Breast epithelium (tissue), 4 donors: ENCODE measurements at regions not wholly inside any gene's neighbourhood (a gene's known extent, or its start where the extent isn't known, plus 50 kb on each side); places are given as distances from the start of the nearest gene placed in this dataset.

Source experiments
- DNase-seq, 2 donors: peaks; one replicate each; pipeline ENCODE4 v3.0.0-alpha.2; 2019; ENCODE audit warnings: low spot score in 2 of 2
- H3K27ac ChIP-seq, 2 donors: fragments of 200-600 bp; sonication (generic) in 1 of 2; one replicate each; pipeline ENCODE4 v1.5.1; 2016 to 2019; ENCODE audit warnings: mild to moderate bottlenecking in 1 of 2
- H3K27me3 ChIP-seq, 2 donors: fragments of 200-600 bp; sonication (generic) in 1 of 2; one replicate each; pipeline versions ENCODE4 v1.5.1 to v1.6.0; 2017 to 2019; ENCODE audit warnings: control low read depth in 1 of 2, mild to moderate bottlenecking in 1 of 2
- H3K36me3 ChIP-seq: fragments of 200-600 bp; one replicate; pipeline ENCODE4 v1.5.1; 2019
- H3K4me1 ChIP-seq, 2 donors: fragments of 200-600 bp; sonication (generic); one replicate each; pipeline ENCODE4 v1.5.1; 2016 to 2019; ENCODE audit warnings: control low read depth in 1 of 2
- H3K4me3 ChIP-seq, 3 donors: fragments of 200-600 bp; sonication (generic); 1 replicate in 2 of 3; 2 replicates in 1 of 3; pipeline ENCODE4 v1.5.1; 2016 to 2019; ENCODE audit warnings: mild to moderate bottlenecking in 3 of 3, moderate library complexity in 2 of 3
- H3K9me3 ChIP-seq, 2 donors: fragments of 200-600 bp; sonication (generic) in 1 of 2; one replicate each; pipeline ENCODE4 v1.5.1; 2016 to 2019; ENCODE audit warnings: control low read depth in 1 of 2
- POLR2A ChIP-seq: fragments of 450-650 bp; IDR thresholded peaks from one replicate; pipeline ENCODE4 v1.6.1; 2016; ENCODE audit warnings: antibody characterized with exemption, mild to moderate bottlenecking, moderate library complexity
- POLR2AphosphoS5 ChIP-seq, 3 donors: sonication (generic); formaldehyde crosslinking; IDR thresholded peaks; one replicate each; pipeline ENCODE4 v1.6.1; 2017; ENCODE audit warnings: antibody characterized with exemption in 3 of 3
- intact Hi-C: fragments of 100-400 bp; cut with DNase I; formaldehyde crosslinking; loops from one replicate; pipeline ENCODE4 v1.15.1; 2023; ENCODE audit warnings: low total_unique reads
- TF ChIP-seq, protein P1 (sequence below), 3 donors: fragments of 450-650 bp; IDR thresholded peaks; one replicate each; pipeline ENCODE4 v1.5.1; 2016 to 2017; ENCODE audit warnings: antibody characterized with exemption in 3 of 3, mild to moderate bottlenecking in 3 of 3, moderate library complexity in 3 of 3

DNA sequence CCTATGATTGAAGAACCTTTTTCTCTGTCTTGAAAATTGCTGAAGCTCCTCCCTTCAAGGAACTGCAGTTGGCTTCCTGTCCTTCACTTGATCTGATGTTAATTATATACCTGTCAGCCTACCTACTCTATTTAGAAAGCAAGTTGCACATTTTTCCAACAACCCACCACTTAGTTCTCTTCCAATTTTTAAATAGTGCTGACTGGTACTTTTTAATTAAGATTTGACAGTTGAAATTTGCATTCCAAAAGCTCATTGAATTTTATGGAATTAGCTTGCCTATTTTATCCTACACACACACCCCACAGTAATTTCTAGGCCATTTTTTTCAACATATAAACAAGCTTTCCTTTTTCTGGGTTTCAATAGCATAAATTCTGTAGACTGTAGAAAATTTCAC, 820.3 kb upstream of the FAT3 start:
- no peak overlapping the region for H3K27ac ChIP-seq
- H3K4me3 ChIP-seq, result no peak overlapping the region
- no peaks in the 10 kb centered on the region for H3K27me3 ChIP-seq
- no peaks in the 10 kb centered on the region for H3K4me1 ChIP-seq
- no peaks in the 10 kb centered on the region for H3K36me3 ChIP-seq
- no peak for DNase-seq
- intact Hi-C loops, result no loop called here
- H3K9me3 ChIP-seq, result no peaks in the 10 kb centered on the region
- TF ChIP-seq POLR2A (no peak), POLR2AphosphoS5 (IDR thresholded peaks at IDR 0.05) (no peak)
- TF ChIP-seq, protein P1, sequence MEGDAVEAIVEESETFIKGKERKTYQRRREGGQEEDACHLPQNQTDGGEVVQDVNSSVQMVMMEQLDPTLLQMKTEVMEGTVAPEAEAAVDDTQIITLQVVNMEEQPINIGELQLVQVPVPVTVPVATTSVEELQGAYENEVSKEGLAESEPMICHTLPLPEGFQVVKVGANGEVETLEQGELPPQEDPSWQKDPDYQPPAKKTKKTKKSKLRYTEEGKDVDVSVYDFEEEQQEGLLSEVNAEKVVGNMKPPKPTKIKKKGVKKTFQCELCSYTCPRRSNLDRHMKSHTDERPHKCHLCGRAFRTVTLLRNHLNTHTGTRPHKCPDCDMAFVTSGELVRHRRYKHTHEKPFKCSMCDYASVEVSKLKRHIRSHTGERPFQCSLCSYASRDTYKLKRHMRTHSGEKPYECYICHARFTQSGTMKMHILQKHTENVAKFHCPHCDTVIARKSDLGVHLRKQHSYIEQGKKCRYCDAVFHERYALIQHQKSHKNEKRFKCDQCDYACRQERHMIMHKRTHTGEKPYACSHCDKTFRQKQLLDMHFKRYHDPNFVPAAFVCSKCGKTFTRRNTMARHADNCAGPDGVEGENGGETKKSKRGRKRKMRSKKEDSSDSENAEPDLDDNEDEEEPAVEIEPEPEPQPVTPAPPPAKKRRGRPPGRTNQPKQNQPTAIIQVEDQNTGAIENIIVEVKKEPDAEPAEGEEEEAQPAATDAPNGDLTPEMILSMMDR (IDR thresholded peaks at IDR 0.05), result no peak

GRCh38 chr11:91397134-91397468, 827.5 kb upstream of the FAT3 start:
- no peak for DNase-seq
- no peaks in the 10 kb centered on the region for H3K9me3 ChIP-seq
- TF ChIP-seq POLR2AphosphoS5 (IDR thresholded peaks at IDR 0.05) (no peak), POLR2A (no peak)
- TF ChIP-seq, protein P1 (IDR thresholded peaks at IDR 0.05), result no peak
- H3K27me3 ChIP-seq, result no peaks in the 10 kb centered on the region
- no peak overlapping the region for H3K4me3 ChIP-seq
- H3K36me3 ChIP-seq, result no peaks in the 10 kb centered on the region
- no peak overlapping the region for H3K27ac ChIP-seq
- intact Hi-C loops, result no loop called here
- no peaks in the 10 kb centered on the region for H3K4me1 ChIP-seq

GRCh38 chr11:91396236-91397133, 828.1 kb upstream of the FAT3 start:
- DNase-seq, result no peak
- H3K27ac ChIP-seq, result no peak overlapping the region
- no peaks in the 10 kb centered on the region for H3K36me3 ChIP-seq
- no peaks in the 10 kb centered on the region for H3K27me3 ChIP-seq
- TF ChIP-seq, protein P1 (IDR thresholded peaks at IDR 0.05), result no peak
- TF ChIP-seq POLR2AphosphoS5 (IDR thresholded peaks at IDR 0.05) (no peak), POLR2A (no peak)
- H3K4me1 ChIP-seq, result no peaks in the 10 kb centered on the region
- intact Hi-C loops, result no loop called here
- H3K9me3 ChIP-seq, result no peaks in the 10 kb centered on the region
- no peak overlapping the region for H3K4me3 ChIP-seq

DNA sequence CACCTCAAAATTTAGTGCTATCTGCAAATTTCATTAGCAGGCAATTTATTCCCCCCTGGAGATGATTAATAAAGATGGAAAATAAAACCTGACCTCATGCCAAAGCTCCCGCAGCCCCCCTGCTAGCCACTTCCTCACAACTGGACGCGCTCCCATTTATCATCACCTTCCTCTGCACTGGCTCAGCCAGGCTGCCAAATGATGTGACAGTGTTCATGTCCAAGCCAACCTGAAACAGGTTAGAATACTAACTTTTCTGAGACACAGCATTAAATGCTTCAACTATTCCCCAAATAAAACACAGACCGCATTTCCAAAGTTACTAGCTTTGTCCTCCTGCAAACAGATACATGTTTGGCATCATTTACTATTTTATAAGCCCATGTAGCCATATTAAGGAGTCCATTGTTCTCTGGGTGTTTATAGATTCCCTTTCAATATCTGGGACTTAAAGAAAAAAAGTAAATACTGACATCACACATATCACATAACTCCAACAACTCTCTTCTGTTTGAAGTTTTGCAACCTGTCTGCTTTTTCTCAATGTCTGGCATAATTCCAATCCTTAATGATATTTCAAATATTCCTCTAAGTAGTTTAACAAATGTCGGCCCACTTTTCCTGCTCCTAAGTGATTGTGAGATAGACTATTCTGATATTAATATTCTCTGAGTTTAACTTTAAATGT, 829.7 kb upstream of the FAT3 start:
- DNase-seq, result no peak
- Histone ChIP-seq H3K4me1 (no peaks in the 10 kb centered on the region), H3K4me3 (no peak overlapping the region), H3K36me3 (no peaks in the 10 kb centered on the region), H3K9me3 (no peaks in the 10 kb centered on the region), H3K27ac (no peak overlapping the region), H3K27me3 (no peaks in the 10 kb centered on the region)
- intact Hi-C loops, result no loop called here
- TF ChIP-seq POLR2AphosphoS5 (IDR thresholded peaks at IDR 0.05), result no peak
- TF ChIP-seq POLR2A, result no peak
- TF ChIP-seq, protein P1 (IDR thresholded peaks at IDR 0.05), result no peak

GRCh38 chr11:91394073-91394726, 830.4 kb upstream of the FAT3 start:
- H3K27me3 ChIP-seq, result no peaks in the 10 kb centered on the region
- no peak overlapping the region for H3K27ac ChIP-seq
- no peaks in the 10 kb centered on the region for H3K4me1 ChIP-seq
- no peaks in the 10 kb centered on the region for H3K9me3 ChIP-seq
- intact Hi-C loops, result no loop called here
- H3K4me3 ChIP-seq, result no peak overlapping the region
- H3K36me3 ChIP-seq, result no peaks in the 10 kb centered on the region
- DNase-seq, result no peak
- TF ChIP-seq, protein P1 (IDR thresholded peaks at IDR 0.05), result no peak
- no peak for TF ChIP-seq POLR2A
- TF ChIP-seq POLR2AphosphoS5 (IDR thresholded peaks at IDR 0.05), result no peak
